ENCODE measurements at regions not wholly inside any gene's neighbourhood (a gene's known extent, or its start where the extent isn't known, plus 50 kb on each side); places are given as distances from the start of the nearest gene placed in this dataset.

GRCh38 chr2:3913166-3913565 is 209.8 kb downstream of the DCDC2C start (continued):
- no peak for TF ChIP-seq ZNF529 (tag by site-specific recombination; IDR thresholded peaks at IDR 0.05; ENCODE audit: insufficient replicate concordance)
- no peak for TF ChIP-seq ZNF677 (tag by site-specific recombination; IDR thresholded peaks at IDR 0.05)
- no peak for TF ChIP-seq HOXD13 (CRISPR knock-in tag; IDR thresholded peaks at IDR 0.05; ENCODE audit: borderline replicate concordance)

- CTCF ChIA-PET = no interaction called here
These were observed 210.9 kb downstream of the DCDC2C start for GRCh38 chr2:3914241-3914640.

GRCh38 chr2:3927031-3927430 is 223.7 kb downstream of the DCDC2C start:
- Histone ChIP-seq H3K36me3 (ENCODE audit: control insufficient read depth in 2 of 2, insufficient read depth in 1 of 2, low read length in 2 of 2) (no peaks in the 10 kb centered on the region), H3K4me3 (ENCODE audit: low read depth, low read length) (no peak overlapping the region), H3K4me1 (ENCODE audit: control insufficient read depth, insufficient read depth, low read length) (no peaks in the 10 kb centered on the region), H3K9me3 (ENCODE audit: control insufficient read depth, insufficient read depth, low read depth, low read length) (no peaks in the 10 kb centered on the region), H3K27ac (ENCODE audit: extremely low read depth, low read depth, low read length) (no peak overlapping the region)
- POLR2A ChIA-PET = no interaction called here
- CTCF ChIA-PET = no interaction called here
- TF ChIP-seq ZNF398 (tag by site-specific recombination; IDR thresholded peaks at IDR 0.05) (no peak), ZBTB20 (tag by site-specific recombination; IDR thresholded peaks at IDR 0.05) (no peak), BCL11A (tag by site-specific recombination; IDR thresholded peaks at IDR 0.05; ENCODE audit: low read depth) (no peak), ZNF704 (tag by site-specific recombination; IDR thresholded peaks at IDR 0.05) (no peak), ZNF138 (tag by site-specific recombination; IDR thresholded peaks at IDR 0.05; ENCODE audit: borderline replicate concordance) (no peak), ZSCAN18 (tag by site-specific recombination; IDR thresholded peaks at IDR 0.05) (no peak)

More at GRCh38 chr2:3914241-3914640, 210.9 kb downstream of the DCDC2C start:
- H3K4me1 ChIP-seq (ENCODE audit: control insufficient read depth, insufficient read depth, low read length) = no peaks in the 10 kb centered on the region
- no peaks in the 10 kb centered on the region for H3K36me3 ChIP-seq (ENCODE audit: control insufficient read depth in 2 of 2, insufficient read depth in 1 of 2, low read length in 2 of 2)
- no peaks in the 10 kb centered on the region for H3K9me3 ChIP-seq (ENCODE audit: control insufficient read depth, insufficient read depth, low read depth, low read length)
- H3K27ac ChIP-seq (ENCODE audit: extremely low read depth, low read depth, low read length) = no peak overlapping the region
- no peak overlapping the region for H3K4me3 ChIP-seq (ENCODE audit: low read depth, low read length)
- TF ChIP-seq ZNF513 (tag by site-specific recombination; IDR thresholded peaks at IDR 0.05) = no peak
- no peak for TF ChIP-seq ZNF514 (tag by site-specific recombination; IDR thresholded peaks at IDR 0.05)
- TF ChIP-seq ZNF10 (tag by site-specific recombination; IDR thresholded peaks at IDR 0.05) = no peak
- TF ChIP-seq ZEB2 (tag by site-specific recombination; IDR thresholded peaks at IDR 0.05) = no peak
- no peak for TF ChIP-seq ZNF791 (tag by site-specific recombination; IDR thresholded peaks at IDR 0.05)
- no peak for TF ChIP-seq ZNF266 (tag by site-specific recombination; IDR thresholded peaks at IDR 0.05; ENCODE audit: low read depth)
- TF ChIP-seq OSR2 (tag by site-specific recombination; IDR thresholded peaks at IDR 0.05) = no peak
- no peak for TF ChIP-seq ZNF157 (tag by site-specific recombination; IDR thresholded peaks at IDR 0.05)
- TF ChIP-seq ZNF398 (tag by site-specific recombination; IDR thresholded peaks at IDR 0.05) = no peak
- no peak for TF ChIP-seq REST (tag by site-specific recombination; IDR thresholded peaks at IDR 0.05)
- POLR2A ChIA-PET = no interaction called here
